GM19468 (cell line): ENCODE measurements at regions not wholly inside any gene's neighbourhood (a gene's known extent, or its start where the extent isn't known, plus 50 kb on each side); places are given as distances from the start of the nearest gene placed in this dataset.

ENCODE experiments used
- ATAC-seq: cut with Tn5 transposase; IDR thresholded peaks from one replicate; pipeline ENCODE4 v1.9.1; 2021; ENCODE audit warnings: mild to moderate bottlenecking, moderate library complexity, moderate number of reproducible peaks; ENCODE audit not compliant: unreplicated experiment; ENCODE audit errors: extremely low read depth

GRCh38 chr6:165713845-165714466 is 50.9 kb upstream of the PDE10A start:
- ATAC-seq: no peak
